ENCODE measurements at regions not wholly inside any gene's neighbourhood (a gene's known extent, or its start where the extent isn't known, plus 50 kb on each side); places are given as distances from the start of the nearest gene placed in this dataset.

DNA sequence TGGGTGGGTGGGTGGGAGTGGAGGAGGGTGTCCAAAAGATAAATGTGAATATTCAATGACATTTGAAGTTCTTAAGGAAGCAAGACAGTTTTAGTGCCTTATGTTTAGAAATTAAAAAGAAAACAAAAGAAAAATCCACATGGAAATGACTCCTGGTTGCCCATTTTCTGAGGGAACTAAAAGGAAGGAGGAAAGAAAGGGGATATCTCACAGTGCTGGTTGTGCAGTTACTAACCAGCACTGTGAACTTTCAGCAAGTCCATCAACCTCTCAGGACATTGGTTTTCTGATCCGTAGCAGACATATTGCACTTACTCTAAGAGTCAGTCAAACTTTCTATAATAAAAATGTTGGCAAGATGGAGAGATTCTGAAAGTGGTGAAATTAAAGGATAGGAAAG, 431.0 kb upstream of the CLINT1 start:
- no peak for DNase-seq

DNA sequence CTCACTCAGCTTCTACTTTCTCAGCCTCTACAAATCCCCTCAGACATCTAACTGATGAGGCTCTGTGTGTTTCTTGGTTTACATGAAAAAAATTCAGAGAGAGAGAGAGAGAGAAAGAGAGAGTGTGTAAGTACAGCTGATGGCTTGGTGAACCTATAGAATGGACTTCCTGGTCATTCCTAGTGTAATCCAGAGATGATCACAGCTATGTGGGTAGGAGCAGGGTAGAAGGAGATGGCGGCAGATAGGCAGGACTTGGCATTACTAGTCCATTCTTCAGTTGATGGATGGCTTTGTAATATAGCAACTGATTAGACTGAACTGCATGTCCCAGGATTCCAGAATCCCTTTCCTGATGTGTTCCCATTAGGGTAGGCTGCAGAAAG, 429.3 kb upstream of the CLINT1 start:
- no peak for DNase-seq

DNA sequence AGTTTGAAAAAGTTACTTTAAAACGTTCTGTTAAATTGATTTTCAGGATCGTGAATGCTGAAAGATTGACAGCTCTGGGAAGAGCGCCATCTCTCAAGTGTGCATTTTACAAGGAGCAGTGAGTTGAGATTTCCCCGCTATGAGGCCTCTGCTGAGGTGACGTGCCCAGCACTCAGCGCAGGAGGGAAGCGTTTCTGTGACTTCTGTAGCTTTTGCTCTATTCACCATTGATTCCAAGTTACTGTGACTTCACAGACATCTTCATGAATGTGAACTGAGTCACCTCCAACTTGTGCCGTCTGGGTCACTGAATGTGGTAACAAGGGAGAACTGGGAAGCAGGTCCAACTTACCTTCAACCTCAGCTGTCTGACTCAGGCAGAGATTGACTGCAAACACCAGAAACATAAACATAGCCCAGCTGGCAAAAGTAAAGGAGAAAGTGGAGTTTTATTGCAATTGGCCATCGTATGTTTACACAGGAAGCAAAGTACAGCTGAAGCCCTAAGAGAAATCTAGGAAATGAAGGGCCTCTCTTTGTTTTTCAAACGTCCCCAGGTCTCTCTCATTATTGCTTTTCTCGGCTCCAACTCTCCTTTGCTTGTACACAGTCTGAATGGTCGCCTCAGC, 428.8 kb upstream of the CLINT1 start:
- DNase-seq, result no peak

DNA sequence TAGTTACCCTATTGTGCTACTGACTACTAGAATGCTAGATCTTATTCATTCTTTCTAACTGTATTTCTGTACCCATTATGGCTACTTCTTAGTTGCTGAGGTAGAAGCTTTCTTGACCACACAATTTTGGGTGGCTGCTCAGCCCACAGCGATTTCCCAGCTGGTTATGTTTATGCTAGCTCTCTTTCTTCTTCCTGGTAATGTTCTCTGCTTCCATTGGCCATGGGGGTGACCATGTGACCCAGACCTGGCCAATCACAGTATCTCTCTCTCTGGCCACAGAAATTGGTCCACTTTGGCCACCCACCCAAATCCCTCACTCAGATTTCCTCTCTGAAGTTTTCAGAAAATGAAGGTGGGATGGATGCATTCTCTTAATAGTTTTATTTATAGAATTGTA, 427.9 kb upstream of the CLINT1 start:
- DNase-seq, result no peak

DNA sequence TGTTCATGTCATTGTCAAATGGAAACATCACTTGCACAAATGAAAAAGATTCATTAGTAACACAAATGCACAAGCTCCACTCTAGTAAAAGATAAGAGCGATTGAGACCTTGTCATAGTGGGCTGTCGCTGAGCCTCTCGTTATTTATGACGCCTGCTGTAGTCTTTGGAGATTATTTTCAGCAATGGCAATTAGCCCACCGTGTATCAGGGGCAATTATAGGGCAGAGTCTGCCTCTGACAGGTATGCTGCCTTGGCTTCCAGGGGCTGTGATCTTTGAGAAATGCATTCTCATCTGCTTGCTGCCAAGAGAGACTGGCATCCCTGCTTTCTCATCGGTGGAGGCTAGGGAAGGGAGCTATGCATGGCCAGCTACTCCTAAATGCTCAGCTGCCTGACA, 426.8 kb upstream of the CLINT1 start:
- DNase-seq, result no peak

DNA sequence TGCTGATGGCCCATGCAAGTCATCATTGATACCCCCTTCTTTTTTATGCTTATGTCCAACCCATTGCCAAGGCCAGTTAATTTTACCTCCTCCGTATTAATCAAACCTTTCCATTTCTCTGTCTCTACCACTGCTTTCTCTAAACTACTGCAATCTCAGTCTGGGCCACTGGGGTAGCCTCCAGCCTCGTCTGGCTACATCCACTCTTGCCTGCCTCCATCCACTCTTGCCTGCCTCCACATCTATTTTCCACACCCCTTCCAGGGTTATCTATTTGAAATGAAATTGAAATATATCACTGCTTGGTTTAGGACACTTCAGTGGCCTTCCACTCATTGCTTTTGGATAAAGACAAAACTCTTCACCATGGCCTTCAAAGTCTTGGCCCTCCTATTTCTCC, 425.3 kb upstream of the CLINT1 start:
- no peak for DNase-seq

DNA sequence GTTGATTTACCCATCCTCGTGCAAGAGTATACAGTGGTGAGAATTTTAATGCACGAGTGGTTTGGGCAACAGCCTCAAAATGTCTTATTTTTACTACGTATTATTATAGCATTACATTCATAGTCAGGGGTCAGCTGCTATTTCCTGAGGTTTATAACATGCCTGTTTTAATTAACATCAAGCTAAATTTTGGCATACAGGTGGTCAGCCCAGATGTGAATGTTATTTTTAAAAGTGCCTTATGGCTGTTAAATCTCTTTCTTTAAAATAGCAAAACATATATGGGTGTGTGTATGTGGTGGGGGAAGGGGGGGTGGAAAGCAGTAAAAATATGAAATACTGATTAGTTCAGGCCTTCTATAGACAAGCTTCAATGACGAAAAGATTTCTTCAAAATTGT, 424.5 kb upstream of the CLINT1 start:
- no peak for DNase-seq

DNA sequence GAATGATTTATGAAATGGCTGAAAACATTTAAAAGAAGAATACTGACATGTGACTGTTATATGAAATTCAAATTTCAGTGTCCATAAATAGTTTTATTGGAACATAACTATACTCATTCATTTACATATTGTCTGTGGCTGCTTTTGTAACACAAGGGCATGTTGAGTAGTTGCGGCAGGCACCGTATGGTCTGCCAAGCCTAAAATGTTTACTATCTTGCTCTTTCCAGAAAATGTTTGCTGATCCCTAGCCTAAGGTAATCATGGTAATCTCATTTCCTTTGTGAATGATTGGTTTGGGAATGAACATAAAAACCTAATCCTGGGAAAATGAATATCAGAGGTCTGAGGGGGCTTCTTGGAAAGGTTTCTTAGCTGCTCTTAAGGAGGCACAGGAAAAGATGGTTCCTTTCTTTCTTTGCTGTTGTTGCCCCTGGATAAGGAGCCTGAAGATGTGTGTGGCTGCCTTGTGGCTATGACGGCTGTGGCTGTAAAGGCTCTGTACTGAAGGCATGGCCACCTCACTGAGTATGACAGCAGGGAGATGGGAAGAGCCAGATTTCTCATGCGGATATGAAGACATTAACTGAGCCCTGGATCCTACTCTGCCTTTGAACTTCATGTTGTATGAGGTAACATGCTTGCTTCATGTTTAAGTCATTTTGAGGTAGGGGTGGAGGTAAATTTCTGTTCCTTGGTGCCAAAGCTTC, 419.4 kb upstream of the CLINT1 start:
- DNase-seq, result no peak

DNA sequence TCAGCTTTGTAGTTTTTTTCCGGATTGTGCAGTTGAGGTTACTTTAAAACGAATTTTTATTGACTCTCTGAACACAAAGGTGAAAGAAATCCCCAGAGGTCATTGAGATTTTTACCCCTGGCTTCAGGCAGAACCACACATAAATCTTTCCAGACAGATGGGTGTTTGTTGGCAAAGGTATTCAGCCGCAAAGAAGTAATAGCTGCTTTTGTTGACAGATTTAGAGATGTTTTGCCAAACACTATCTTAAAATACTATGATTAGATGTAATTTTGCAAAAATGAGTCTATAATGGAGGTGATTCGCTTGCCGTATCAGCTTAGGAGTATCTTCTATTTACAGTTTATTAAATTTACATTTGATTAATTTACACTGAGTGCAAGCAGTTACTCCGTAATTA, 418.3 kb upstream of the CLINT1 start:
- DNase-seq, result no peak

DNA sequence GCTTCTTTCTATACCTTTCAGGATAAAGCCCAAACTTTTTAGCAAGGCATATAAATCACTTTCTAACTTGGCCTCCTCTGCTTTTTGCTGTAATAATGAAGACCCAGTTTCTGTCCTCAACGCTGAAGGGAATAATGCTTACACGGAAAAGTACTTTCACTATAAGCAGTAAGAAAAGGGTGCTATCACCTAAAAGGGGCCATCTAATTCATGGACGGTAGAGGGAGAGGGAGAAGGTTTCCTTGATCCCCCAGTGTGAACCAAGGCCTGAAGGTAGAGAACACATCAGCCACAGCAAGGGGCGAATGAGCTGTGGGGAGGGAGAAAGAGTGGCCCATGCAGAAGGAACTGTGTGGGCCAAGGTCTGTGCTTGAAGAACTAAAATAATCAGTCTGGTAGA, 417.7 kb upstream of the CLINT1 start:
- no peak for DNase-seq

DNA sequence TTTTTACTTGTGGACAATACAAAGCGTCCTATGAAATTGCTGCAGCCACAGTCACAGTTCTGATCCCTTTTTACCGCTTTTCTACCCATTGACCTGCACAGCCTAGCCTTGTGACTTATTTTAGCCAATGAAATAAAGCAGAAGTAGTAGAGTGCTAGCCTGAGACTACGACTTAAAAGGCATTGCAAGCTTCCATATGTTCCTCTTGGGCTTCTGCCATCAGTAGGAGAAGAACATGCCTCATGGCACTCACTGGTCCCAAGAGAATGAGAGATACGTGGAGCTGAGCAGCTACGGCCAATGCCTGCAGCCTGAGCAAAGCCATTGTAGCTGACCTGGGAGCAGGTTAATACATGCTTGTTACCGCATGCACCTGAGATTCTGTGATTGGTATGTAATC, 416.6 kb upstream of the CLINT1 start:
- DNase-seq, result no peak

DNA sequence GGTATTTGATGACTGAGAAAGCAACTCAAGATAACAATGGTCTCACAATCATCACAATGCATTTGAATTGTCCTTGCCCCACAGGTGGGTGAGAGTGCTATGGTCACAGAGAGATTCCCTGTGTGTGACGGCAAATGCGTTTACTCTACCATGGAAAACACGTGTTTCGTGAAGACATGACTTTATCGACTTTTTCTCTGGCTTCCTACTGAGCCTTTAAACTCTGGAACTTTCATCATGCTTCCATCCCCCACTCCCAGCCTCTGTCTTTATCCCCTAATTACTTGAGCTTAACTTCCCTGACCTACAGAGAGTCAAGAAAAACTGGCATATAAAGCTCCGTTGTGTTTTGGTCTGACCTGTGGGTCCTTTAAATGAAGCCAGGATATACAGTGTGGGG, 414.1 kb upstream of the CLINT1 start:
- DNase-seq, result no peak

DNA sequence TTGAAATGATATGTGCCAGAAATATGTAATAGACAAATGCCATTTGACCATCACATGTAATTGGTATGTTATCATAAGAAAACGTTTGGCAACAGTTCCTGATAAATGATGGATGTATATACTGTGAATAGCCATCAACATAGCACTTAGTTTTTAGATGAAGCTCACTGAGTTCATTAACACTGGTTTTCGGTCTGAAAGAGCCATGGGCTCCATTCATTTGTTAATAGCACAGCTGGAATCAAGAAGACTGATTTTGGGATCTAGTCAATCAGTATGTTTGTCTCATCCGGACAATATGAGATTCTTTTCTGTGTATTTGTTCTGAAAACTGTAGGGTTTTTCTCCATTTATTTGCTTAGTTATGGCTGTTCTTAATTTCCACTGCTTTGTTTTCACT, 413.5 kb upstream of the CLINT1 start:
- DNase-seq, result no peak

DNA sequence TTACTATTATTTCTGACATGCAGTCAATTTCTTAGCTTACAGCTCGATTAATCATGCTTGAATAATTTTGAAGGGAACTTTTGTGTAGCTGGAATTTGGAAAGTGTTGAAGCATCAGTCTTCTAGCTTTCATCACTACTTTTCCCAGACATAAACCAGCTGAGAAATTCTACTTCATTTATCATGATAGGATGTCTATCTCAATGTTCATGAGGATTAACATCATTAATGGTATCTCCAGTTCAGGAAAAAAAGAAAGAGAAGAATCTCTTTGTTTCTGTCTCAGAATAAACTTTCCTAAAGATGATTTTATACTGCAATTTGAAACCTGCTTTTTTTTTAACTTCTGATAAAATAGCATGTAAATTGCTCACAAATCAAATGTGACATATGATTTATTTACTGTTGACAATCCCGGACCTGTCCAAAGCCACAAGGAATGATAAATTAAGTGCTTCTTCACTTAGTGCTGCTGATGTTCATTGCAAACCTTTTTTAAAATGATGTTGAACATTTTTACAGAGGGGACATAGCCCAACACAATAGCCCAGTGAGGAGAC, 412.1 kb upstream of the CLINT1 start:
- no peak for DNase-seq

DNA sequence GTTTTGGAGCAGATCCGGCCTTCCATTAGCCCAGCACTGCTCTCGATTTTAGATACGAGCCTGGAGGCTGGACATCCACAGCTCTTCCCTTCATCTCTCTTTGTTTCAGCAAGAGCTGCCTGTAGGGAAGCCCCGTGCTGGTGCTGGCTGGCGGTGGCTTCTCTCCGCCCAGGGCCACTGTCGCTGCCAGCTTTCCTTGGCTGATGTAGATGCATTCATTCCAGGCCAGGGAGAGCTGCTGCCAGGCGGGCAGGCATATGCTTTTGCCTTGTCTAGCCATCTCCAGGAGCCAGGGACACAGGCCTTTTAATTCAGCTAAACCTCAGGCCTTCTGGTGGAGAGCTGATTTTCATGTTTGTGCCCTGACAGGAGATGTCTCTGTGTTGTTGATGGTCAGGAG, 409.3 kb upstream of the CLINT1 start:
- DNase-seq, result no peak

DNA sequence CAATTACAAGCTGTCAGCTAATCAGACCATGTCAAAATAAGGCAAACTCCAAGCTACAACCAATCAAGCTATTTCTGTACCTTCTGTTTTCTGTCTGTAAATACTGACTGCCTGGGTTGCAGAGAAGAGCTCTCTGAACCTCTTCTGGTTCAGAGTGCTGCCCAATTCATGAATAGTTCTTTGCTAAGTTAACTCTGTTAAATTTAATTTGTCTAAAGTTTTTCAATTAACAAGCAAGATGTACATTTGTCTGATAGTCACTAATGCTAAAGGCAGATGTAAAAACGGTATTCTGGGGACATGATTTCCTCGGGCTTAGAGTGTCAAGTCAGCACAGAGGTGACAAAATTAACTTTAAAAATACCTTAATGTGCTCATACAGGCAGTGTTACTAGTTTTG, 408.3 kb upstream of the CLINT1 start:
- DNase-seq, result no peak

DNA sequence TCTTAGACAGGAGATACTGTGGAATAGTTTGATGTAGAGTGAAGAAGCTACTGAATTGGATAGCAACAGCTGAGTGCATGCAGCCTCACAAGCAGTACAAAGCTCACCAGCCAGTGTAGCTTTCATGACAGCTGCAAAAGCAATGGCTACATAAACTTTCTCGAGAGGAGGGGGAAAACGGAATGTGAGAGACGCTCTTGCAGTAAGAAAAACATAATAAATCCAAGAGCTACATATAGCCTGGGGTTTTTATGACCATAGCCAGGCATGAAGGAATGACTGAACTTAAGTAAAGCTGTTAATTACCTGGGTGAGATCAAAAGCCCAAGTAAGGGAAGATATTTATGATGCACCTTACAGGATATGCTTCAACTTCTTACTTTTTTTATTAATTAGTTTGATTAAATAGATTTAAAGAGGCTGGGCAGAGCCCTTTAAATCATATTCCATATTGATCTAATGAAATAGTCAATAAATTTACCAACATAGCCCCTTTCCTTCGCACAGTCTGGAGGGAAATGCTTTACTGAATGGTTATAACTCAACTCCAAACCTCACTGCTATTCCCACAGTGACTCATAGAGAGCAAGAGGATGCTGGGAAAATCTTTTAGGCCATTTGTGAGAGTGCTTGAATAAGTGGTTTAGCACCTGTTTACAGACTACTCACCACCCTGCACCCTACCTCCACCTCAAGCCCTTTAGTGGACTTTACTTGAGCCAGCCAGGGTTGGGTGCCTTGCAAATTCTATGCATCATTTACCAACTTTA, 407.2 kb upstream of the CLINT1 start:
- DNase-seq, result no peak

DNA sequence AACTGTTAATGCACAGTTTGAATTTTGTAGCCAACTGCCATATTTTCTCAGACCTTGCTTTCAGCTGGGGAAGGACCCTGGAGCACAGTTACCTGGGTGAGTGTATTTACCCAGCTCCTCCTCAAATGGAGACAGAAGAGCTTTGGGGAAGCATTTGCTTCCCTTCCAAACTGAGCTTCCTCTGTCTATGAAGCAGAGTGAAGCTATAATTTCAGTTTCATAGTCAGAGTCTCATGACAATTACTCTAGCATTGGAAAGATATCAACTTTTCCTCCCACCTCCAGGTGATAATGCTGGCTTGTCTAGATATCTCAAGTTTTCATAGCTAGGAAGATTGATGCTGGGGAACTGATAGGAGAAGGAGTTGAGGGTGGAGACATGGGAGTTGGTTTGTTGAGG, 406.4 kb upstream of the CLINT1 start:
- no peak for DNase-seq

DNA sequence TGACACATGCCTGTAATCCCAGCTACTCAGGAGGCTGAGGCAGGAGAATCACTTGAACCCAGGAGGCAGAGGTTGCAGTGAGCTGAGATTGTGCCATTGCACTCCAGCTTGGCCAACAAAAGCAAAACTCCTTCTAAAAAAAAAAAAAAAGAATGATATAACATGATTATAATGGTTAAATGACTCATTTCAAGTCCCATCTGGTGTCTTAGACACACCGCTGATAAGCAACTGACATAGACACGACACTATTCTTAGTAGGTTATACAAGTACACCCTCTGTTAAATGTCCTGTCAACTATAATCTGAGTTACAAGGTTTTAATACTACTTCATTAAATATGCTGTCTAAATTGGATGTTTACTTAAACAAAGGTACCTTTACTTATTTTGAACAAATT, 405.3 kb upstream of the CLINT1 start:
- DNase-seq, result no peak

DNA sequence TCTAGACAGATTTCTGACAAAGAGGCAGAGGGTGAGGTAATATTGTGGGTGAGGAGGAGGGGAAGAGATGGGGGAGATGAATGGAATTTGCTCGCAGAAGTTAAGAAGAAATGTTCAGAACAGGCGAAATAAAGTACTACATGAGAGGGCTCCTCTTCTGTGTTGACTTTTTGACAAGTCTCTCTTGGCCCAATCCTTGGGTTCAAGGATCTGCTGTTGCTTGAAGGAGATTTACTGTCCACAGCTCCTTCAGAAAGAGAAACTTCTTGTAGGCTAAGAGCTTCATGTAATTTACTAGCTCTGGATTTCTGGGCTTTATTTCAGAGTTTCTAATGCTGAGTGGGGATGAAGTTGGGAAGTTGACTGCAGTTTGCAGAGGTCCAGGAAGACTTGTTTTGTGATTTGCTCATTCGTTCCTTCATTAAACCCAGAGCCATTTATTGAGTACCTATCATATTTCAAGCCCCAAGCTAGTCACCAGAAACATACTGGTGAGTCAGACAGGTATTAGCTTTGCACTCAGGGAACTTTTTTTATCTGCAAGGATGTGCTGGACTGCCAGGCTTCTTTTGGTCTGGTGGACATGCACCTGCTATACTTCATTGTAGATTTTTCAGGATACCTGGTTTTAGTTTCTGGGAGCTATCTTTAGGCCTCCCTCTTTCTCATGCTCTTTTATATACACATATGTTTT, 402.9 kb upstream of the CLINT1 start:
- no peak for DNase-seq

DNA sequence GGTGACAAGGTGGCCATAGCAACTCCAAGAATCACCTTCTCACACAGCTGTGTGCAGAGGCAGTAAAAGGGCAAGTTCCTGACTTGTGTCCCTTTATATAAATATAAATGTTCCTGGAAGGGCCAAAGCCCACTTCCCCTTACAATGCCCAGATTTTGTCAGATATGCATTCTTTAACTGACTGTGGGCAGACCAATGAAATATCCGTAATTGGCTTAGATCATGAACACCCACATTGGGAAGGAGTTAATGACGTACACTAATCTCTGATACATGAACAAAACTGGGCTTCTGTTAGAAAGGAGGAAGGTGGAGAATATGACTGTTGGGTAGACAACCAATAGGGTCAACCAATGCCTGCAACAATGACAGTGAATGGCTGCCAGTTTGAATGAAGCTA, 397.2 kb upstream of the CLINT1 start:
- DNase-seq, result no peak

DNA sequence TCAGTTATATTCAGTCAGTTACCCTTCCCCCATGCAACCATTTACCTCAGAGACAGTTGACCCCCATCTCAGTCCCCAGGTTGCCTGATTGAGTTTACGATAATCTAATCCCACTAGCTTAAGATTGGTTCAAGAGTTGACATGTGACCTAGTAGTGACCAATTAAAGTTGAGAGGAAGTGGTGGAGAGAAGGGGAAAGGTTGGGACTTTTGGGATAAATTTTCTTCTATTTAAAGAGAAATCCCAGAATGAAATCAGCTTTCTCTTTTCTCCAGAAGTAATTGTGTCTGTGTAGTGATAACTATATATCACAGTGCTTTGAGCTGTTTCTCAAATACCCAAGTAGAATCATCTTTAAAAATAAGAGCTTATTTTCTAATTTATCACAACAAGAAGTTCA, 396.7 kb upstream of the CLINT1 start:
- no peak for DNase-seq

DNA sequence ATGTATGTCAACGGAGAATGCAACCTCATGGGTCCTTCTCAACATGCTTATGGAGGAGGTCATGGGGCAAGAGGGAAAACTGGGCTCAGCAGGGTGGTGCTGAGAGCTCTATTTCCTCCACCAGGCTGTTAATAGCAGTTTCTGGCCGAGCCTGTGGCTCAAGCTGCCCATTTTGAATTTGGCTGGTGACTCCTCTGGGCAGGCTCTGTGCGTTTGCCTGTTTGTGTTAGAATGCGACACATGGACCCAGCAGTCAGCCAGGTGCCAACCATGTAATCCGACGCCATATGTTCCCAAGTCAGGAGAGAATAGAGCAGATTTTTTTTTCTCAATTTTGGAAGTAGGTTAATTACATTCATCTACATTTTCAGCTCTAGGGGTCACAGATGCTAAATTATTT, 387.7 kb upstream of the CLINT1 start:
- DNase-seq, result no peak

DNA sequence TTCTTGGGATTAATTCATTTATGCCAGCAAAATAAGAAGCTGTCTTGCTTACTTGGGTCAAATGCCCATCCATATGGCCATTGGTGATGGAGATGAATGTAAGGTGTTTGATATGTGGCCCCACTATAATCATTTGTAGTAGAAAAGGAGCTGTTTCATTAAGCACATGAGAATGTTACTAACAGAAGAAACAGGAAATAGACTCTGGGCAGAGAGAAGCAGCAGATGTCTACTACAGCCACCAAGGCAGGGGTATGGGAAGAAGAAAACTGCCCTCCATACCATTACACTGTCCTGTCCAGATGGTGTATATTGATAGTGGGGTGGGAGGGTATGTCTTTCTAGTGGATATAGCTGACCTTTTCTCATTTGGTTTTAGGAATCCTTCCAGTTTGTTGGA, 386.6 kb upstream of the CLINT1 start:
- DNase-seq, result no peak

All from activated CD4-positive, alpha-beta T cell treated with anti-CD3 and anti-CD28 coated beads, Interleukin-2, amount 50 U/mL, for 16 hours (primary cell).